ENCODE measurements at regions not wholly inside any gene's neighbourhood (a gene's known extent, or its start where the extent isn't known, plus 50 kb on each side); places are given as distances from the start of the nearest gene placed in this dataset.

DNA sequence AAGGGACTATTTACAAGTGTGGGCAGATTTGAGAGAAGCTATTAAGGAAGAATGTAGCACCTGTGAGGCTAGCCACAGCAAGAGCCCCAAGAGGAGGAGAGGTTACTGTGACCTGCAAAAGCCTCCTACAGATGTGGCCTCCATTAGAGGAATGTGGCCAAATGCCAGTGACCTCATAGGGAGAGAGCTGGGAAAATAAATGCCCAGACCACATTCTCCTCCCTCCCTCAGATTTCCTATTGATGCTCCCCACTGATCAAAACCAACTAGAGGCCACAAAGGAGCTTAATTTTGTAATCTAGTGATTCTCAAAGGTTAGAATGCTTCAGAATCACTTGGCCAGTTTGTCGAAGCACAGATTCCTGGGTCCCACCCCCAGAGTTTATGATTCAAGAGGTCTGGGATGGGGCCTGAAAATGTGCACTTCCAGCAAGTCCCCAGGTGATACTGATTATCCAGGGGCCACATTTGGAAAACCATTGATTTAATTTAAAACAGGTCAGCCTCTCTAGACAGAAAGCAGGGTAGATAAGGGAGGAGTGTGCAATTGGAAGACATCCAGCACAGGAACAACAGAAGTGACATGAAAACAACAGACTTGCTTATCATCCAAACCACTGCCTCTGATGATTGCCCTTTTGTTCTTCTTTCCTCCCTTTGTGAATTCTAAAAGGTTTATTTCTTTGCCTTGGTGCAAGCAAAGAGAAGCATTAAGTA is 61.2 kb upstream of the RBBP8 start:
- peak; percentile 41 for DNase-seq

DNA sequence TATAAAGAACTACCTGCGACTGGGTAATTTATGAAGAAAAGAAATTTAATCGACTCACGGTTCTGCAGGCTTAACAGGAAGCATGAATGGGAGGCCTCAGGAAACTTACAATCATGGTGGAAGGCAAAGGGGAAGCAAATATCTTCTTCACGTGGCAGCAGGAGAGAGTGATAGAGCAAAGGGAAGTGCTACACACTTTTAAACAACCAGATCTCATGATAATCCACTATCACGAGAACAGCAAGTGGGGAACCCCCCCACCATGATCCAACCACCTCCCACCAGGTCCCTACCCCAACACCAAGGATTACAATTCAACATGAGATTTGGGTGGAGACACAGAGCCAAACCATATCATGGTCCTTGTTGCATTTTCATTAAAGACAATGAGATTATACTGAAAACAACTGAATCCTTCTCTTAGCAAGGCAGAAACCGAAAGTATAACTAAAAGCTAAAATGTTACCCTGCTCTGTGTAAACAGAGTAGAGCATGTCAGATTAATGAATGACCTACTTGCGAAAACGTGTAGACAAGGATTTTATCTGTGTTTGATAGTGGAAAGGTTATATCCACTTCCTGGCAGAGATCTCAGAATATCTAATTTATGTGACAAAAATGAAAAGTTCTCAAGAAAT is 60.1 kb upstream of the RBBP8 start:
- no peak for DNase-seq

DNA sequence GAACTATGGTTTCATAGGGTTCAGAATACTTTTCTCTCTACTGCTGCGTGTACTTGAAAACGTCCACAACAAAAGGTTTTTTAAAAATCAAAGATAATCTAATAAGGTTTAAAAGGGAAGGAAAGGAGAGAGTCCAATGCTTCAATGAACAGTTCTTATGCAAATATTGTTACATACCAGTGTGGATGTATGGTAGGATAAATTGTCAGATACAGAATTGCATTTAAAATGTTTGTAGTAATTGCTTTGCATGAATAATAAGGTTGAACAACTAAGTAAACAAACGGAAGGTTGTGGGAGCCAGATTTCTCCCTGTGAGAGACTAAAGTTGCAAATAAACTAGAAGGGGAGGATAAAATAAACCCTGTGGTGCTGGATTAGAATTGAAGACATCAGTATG is 53.8 kb upstream of the RBBP8 start:
- no peak for DNase-seq

DNA sequence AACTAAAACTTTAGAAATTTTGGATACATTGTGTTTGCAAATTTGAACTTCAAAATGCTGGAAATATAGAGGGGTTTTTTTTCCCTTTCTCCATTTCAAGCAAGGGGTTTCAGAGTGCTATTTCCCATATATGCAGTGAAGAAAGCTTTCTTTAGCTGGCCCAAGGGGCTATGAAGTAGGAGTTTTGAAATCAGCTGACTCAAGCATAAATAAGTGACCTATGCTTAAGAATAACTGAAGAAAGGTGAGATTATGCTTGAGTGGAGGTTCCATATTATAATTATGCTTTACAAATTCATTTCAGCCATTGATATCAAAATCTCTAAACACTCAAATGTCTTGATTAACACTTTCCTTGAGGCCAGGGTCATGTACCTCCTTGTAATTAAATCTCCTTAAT is 51.0 kb upstream of the RBBP8 start:
- no peak for DNase-seq

DNA sequence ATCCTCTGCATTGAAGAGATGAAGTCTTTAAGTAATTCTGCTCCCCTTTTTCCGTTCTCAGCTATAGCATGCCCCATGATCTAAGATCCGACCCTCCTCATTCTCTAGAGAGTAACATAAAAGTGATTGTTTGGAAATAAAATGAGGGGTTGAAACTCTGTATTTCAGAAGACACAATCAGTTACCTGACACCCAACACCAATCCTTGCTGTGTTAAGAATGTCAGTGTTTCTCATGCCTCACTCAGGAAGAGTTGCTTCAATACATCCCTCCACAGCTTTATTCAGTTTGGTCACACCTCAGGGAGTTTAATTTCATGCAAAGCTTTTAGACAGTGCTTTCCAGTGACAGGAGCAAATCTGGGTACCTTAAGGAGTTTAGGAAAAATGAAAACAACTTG is 49.9 kb upstream of the RBBP8 start:
- no peak for DNase-seq

All from hematopoietic multipotent progenitor cell treated with erythropoietin and hydrocortisone succinate and interleukin-3 and kit ligand, for 6 days (in vitro differentiated cells).